Stimulated activated CD8-positive, alpha-beta memory T cell treated with anti-CD3 and anti-CD28 coated beads, Interleukin-7, amount 100 ng/mL, for 24 hours (primary cell): ENCODE measurements at regions not wholly inside any gene's neighbourhood (a gene's known extent, or its start where the extent isn't known, plus 50 kb on each side); places are given as distances from the start of the nearest gene placed in this dataset.
"Not testable (repeated sequence)": the region's sequence is repeated elsewhere in the genome, so short reads cannot be mapped to it uniquely, and the experiment has no call there.

Source experiments
- DNase-seq: peaks from one replicate; pipeline ENCODE4 v3.0.0-alpha.2; 2020; ENCODE audit warnings: low read depth

GRCh38 chr13:58908019-58908679 is 1255.6 kb downstream of the DIAPH3 start:
- no peak for DNase-seq

- DNase-seq = no peak
These were observed 1244.2 kb downstream of the DIAPH3 start for GRCh38 chr13:58919551-58919950.

GRCh38 chr13:58921129-58921528 is 1242.6 kb downstream of the DIAPH3 start:
- DNase-seq = no peak

GRCh38 chr13:58926858-58927257 is 1236.9 kb downstream of the DIAPH3 start:
- DNase-seq = no peak

GRCh38 chr13:58933475-58933874 is 1230.3 kb downstream of the DIAPH3 start:
- no peak for DNase-seq

GRCh38 chr13:58935689-58936088 is 1228.0 kb downstream of the DIAPH3 start:
- no peak for DNase-seq

GRCh38 chr13:58946274-58946673 is 1217.5 kb downstream of the DIAPH3 start:
- DNase-seq = no peak

- DNase-seq = no peak
These were observed 1214.1 kb downstream of the DIAPH3 start for GRCh38 chr13:58949646-58950045.

GRCh38 chr13:58950911-58951310 is 1212.8 kb downstream of the DIAPH3 start:
- DNase-seq = no peak

GRCh38 chr13:58953638-58954037 is 1210.1 kb downstream of the DIAPH3 start:
- DNase-seq = no peak

- no peak for DNase-seq
These were observed 1208.0 kb downstream of the DIAPH3 start for GRCh38 chr13:58955546-58956385.

GRCh38 chr13:58958097-58958496 is 1205.6 kb downstream of the DIAPH3 start:
- not testable (repeated sequence) for DNase-seq

GRCh38 chr13:58960888-58961287 is 1202.8 kb downstream of the DIAPH3 start:
- DNase-seq = no peak

GRCh38 chr13:58963321-58963720 is 1200.4 kb downstream of the DIAPH3 start:
- no peak for DNase-seq

GRCh38 chr13:58964048-58964447 is 1199.7 kb downstream of the DIAPH3 start:
- DNase-seq = no peak

- no peak for DNase-seq
These were observed 1186.6 kb downstream of the DIAPH3 start for GRCh38 chr13:58977085-58977484.

GRCh38 chr13:58978331-58978730 is 1185.4 kb downstream of the DIAPH3 start:
- no peak for DNase-seq

- DNase-seq = no peak
These were observed 1183.9 kb downstream of the DIAPH3 start for GRCh38 chr13:58979851-58980250.

GRCh38 chr13:58985845-58986244 is 1177.9 kb downstream of the DIAPH3 start:
- DNase-seq = no peak

- DNase-seq = no peak
These were observed 1174.2 kb downstream of the DIAPH3 start for GRCh38 chr13:58989556-58989955.

- DNase-seq = no peak
These were observed 1171.8 kb downstream of the DIAPH3 start for GRCh38 chr13:58991826-58992477.

- no peak for DNase-seq
These were observed 1171.2 kb downstream of the DIAPH3 start for GRCh38 chr13:58992478-58993042.

- DNase-seq = no peak
These were observed 1169.7 kb downstream of the DIAPH3 start for GRCh38 chr13:58994077-58994476.
